ENCODE measurements at regions not wholly inside any gene's neighbourhood (a gene's known extent, or its start where the extent isn't known, plus 50 kb on each side); places are given as distances from the start of the nearest gene placed in this dataset.

DNA sequence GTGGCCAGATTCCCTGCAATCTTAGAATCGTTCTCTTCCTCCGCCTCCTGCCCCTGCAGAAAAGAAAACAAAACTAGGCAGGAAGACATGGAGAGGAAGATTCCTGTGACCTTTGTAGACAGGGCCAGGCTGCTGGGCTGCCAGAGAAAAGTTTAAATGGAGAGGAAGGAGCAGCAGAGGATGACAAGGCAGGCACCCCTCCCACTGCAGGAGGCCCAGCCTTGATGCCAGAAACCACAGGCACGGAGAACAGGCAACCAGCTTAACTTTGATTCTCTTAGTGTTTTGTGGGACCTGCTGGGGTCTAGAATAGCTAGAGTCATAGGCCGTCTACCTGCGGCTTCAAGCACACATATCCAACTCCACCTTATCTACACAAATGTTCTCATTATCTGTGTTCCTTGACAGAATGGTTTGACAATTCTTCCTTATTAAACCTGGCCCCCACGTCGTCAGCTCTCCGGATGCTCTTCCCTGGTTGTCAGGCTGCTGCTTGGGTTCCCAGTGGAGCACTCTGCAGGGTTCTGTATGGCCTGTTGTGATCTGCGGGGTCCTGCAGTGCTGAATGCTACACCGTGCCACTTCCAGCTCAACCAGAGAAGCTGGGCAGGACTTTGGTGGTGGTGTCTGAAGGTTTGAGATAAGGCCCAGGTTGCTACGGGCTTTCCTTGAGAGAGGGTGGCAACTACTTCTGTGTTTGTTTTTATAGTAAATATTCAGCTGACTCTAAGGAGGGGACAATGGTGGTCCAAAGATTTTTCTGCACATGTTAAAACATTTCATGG, 609.5 kb downstream of the AACS start:
- TF ChIP-seq, protein P1, sequence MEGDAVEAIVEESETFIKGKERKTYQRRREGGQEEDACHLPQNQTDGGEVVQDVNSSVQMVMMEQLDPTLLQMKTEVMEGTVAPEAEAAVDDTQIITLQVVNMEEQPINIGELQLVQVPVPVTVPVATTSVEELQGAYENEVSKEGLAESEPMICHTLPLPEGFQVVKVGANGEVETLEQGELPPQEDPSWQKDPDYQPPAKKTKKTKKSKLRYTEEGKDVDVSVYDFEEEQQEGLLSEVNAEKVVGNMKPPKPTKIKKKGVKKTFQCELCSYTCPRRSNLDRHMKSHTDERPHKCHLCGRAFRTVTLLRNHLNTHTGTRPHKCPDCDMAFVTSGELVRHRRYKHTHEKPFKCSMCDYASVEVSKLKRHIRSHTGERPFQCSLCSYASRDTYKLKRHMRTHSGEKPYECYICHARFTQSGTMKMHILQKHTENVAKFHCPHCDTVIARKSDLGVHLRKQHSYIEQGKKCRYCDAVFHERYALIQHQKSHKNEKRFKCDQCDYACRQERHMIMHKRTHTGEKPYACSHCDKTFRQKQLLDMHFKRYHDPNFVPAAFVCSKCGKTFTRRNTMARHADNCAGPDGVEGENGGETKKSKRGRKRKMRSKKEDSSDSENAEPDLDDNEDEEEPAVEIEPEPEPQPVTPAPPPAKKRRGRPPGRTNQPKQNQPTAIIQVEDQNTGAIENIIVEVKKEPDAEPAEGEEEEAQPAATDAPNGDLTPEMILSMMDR (conservative IDR thresholded peaks at IDR 0.05) = no peak
- no peak for TF ChIP-seq ZFX (IDR thresholded peaks at IDR 0.05)
